Loucy (cell line): ENCODE measurements at regions not wholly inside any gene's neighbourhood (a gene's known extent, or its start where the extent isn't known, plus 50 kb on each side); places are given as distances from the start of the nearest gene placed in this dataset.
"Not testable (repeated sequence)": the region's sequence is repeated elsewhere in the genome, so short reads cannot be mapped to it uniquely, and the experiment has no call there.

ENCODE experiments used
- H2AFZ ChIP-seq: fragments of 200-600 bp; sonication (generic); 2 replicates; pipeline ENCODE4 v1.6.0; 2016; ENCODE audit warnings: antibody characterized with exemption, mild to moderate bottlenecking, low read length, moderate library complexity
- H3F3A ChIP-seq: fragments of 200-600 bp; 2 replicates; pipeline ENCODE4 v1.6.0; 2016; ENCODE audit warnings: antibody characterized with exemption, low read depth, mild to moderate bottlenecking
- H3K27me3 ChIP-seq: fragments of 200-600 bp; sonication (generic); 2 replicates; pipeline ENCODE4 v1.6.1; 2014; ENCODE audit warnings: low read length, mild to moderate bottlenecking; ENCODE audit not compliant: insufficient read depth, poor library complexity, severe bottlenecking
- H3K36me3 ChIP-seq: fragments of 200-600 bp; sonication (generic); 2 replicates; pipeline ENCODE4 v1.6.1; 2016; ENCODE audit warnings: low read length; ENCODE audit not compliant: insufficient read depth
- H3K4me1 ChIP-seq: fragments of 200-600 bp; sonication (generic); 2 replicates; pipeline ENCODE4 v1.5.1; 2014; ENCODE audit warnings: low read length, mild to moderate bottlenecking; ENCODE audit not compliant: insufficient read depth, poor library complexity, severe bottlenecking
- H3K4me2 ChIP-seq: fragments of 200-600 bp; sonication (generic); 2 replicates; pipeline ENCODE4 v1.6.0; 2014; ENCODE audit warnings: antibody characterized with exemption, low read length, low read depth, mild to moderate bottlenecking; ENCODE audit not compliant: poor library complexity, severe bottlenecking
- H3K4me3 ChIP-seq: fragments of 200-600 bp; sonication (generic); 2 replicates; pipeline ENCODE4 v1.5.1; 2014; ENCODE audit warnings: low read length, mild to moderate bottlenecking, mixed read lengths; ENCODE audit not compliant: poor library complexity, severe bottlenecking
- H3K79me2 ChIP-seq: fragments of 200-600 bp; sonication (generic); 2 replicates; pipeline ENCODE4 v1.6.1; 2014; ENCODE audit warnings: low read length; ENCODE audit not compliant: insufficient read depth
- H3K9ac ChIP-seq: fragments of 200-600 bp; sonication (generic); 2 replicates; pipeline ENCODE4 v1.6.0; 2014; ENCODE audit warnings: mild to moderate bottlenecking, low read depth, low read length, moderate library complexity; ENCODE audit not compliant: poor library complexity, severe bottlenecking
- H3K9me2 ChIP-seq: fragments of 200-600 bp; sonication (generic); replicated peaks from 2 replicates; pipeline ENCODE4 v1.6.1; 2016; ENCODE audit warnings: low read depth, low read length, mixed read lengths
- H3K9me3 ChIP-seq: fragments of 200-600 bp; sonication (generic); 2 replicates; pipeline ENCODE4 v1.6.1; 2014; ENCODE audit warnings: mild to moderate bottlenecking, antibody characterized with exemption, low read length, low read depth; ENCODE audit not compliant: insufficient read depth
- H4K20me1 ChIP-seq: fragments of 200-600 bp; sonication (generic); 2 replicates; pipeline ENCODE4 v1.6.0; 2014; ENCODE audit warnings: antibody characterized with exemption, low read length, mild to moderate bottlenecking; ENCODE audit not compliant: insufficient read depth, poor library complexity, severe bottlenecking
- EZH2phosphoT487 ChIP-seq: fragments of 200-600 bp; IDR thresholded peaks from 2 replicates; pipeline ENCODE4 v1.6.1; 2018; ENCODE audit warnings: antibody characterized with exemption, mild to moderate bottlenecking, moderate library complexity, borderline replicate concordance
- TF ChIP-seq, protein P1 (sequence below): fragments of 200-600 bp; sonication (generic); conservative IDR thresholded peaks from 2 replicates; pipeline ENCODE4 v1.5.1; 2014; ENCODE audit warnings: mild to moderate bottlenecking, antibody characterized with exemption, low read length

DNA sequence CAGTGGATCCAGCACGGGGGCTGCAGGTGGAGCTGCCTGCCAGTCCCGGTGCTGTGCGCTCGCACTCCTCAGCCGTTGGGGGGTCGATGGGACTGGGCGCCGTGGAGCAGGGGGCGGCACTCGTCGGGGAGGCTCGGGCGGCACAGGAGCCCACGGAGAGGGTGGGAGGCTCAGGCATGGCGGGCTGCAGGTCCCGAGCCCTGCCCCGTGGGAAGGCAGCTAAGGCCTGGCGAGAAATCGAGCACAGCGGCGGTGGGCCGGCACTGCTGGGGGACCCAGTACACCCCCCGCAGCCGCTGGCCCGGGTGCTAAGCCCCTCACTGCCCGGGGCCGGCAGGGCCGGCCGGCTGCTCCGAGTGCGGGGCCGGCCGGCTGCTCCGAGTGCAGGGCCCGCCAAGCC, 52.3 kb upstream of the MARK1 start:
- not testable (repeated sequence) for H3K4me2 ChIP-seq, H3K4me1 ChIP-seq, H3K79me2 ChIP-seq, H3K27me3 ChIP-seq, H2AFZ ChIP-seq, H3K4me3 ChIP-seq, H3F3A ChIP-seq, H4K20me1 ChIP-seq, H3K9me3 ChIP-seq, H3K9ac ChIP-seq, H3K9me2 ChIP-seq, H3K36me3 ChIP-seq

DNA sequence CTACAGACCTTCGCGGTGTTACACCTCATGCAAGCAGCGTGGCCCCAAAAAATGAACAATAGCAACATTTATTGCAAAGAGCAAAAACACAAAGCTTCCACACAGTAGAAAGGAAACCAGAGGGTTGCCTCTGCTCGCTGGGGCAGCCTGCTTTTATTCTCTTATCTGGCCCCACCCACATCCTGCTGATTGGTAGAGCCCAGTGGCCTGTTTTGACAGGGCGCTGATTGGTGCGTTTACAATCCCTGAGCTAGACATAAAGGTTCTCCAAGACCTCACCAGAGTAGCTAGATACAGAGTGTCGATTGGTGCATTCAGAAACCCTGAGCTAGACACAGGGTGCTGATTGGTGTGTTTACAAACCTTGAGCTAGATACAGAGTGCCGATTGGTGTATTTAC, 52.8 kb upstream of the MARK1 start:
- not testable (repeated sequence) for H3K79me2 ChIP-seq, H2AFZ ChIP-seq, H3K4me3 ChIP-seq, H3K9me3 ChIP-seq, H3F3A ChIP-seq, H3K4me2 ChIP-seq, H3K4me1 ChIP-seq, H3K27me3 ChIP-seq, H3K9ac ChIP-seq, H3K36me3 ChIP-seq, H4K20me1 ChIP-seq, H3K9me2 ChIP-seq

DNA sequence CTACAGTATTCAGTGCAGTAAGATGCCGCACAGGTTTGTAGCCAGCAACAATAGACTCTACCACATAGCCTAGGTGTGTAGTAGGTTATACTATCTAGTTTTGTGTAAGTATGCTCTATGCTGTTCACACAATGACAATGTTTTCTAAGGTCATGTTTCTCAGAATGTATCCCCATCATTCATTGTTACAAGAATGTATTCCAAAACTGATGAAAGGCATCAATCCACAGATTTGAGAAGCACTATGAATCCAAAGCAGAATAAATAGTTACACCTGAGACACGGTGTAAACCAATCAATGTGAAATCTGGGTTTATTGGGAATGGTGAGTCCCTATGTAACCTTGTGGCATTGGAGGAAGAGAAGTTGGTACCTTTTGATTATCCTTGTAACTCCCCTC, 54.5 kb upstream of the MARK1 start:
- Histone ChIP-seq H4K20me1 (no peaks in the 10 kb centered on the region), H3K27me3 (no peaks in the 10 kb centered on the region), H3K36me3 (no peaks in the 10 kb centered on the region), H3K4me3 (no peak overlapping the region), H3K4me1 (no peaks in the 10 kb centered on the region), H3K9ac (no peak overlapping the region), H3K9me3 (no peaks in the 10 kb centered on the region), H3K4me2 (no peak overlapping the region), H2AFZ (no peak overlapping the region), H3F3A (no peaks in the 10 kb centered on the region), H3K79me2 (no peaks in the 10 kb centered on the region), H3K9me2 (no peaks in the 10 kb centered on the region)
- no peak for TF ChIP-seq EZH2phosphoT487
- TF ChIP-seq, protein P1, sequence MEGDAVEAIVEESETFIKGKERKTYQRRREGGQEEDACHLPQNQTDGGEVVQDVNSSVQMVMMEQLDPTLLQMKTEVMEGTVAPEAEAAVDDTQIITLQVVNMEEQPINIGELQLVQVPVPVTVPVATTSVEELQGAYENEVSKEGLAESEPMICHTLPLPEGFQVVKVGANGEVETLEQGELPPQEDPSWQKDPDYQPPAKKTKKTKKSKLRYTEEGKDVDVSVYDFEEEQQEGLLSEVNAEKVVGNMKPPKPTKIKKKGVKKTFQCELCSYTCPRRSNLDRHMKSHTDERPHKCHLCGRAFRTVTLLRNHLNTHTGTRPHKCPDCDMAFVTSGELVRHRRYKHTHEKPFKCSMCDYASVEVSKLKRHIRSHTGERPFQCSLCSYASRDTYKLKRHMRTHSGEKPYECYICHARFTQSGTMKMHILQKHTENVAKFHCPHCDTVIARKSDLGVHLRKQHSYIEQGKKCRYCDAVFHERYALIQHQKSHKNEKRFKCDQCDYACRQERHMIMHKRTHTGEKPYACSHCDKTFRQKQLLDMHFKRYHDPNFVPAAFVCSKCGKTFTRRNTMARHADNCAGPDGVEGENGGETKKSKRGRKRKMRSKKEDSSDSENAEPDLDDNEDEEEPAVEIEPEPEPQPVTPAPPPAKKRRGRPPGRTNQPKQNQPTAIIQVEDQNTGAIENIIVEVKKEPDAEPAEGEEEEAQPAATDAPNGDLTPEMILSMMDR, result no peak

DNA sequence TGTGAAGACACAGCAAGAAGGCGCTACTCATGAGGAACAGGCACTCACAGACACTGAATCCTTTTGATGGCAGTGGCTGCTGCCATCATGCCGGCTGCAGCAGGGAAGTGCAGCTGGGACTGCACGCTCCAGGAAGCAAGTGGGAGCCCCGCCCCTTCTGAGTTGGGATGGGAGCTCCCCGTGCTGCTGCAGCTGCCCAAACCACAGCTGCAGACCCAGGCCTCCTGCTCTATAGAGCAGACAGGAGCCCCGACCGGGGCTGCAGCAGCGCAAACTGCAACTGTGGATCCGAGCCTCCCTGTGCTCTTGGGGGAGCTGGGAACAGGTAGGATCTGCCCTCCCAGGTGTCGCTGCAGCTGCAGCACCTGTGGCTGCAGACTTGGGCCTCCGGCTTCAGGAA, 65.2 kb upstream of the MARK1 start:
- Histone ChIP-seq H2AFZ (no peak overlapping the region), H3K36me3 (no peaks in the 10 kb centered on the region), H3K4me1 (peaks cover under 1% of the 10 kb centered on the region), H3K79me2 (no peaks in the 10 kb centered on the region), H3K9me3 (0 out of 2 replicates have a peak, but pooled peaks cover 3% of the 10 kb centered on the region), H3F3A (no peaks in the 10 kb centered on the region), H3K9me2 (no peaks in the 10 kb centered on the region), H3K9ac (no peak overlapping the region), H3K4me2 (no peak overlapping the region), H3K27me3 (no peaks in the 10 kb centered on the region), H4K20me1 (no peaks in the 10 kb centered on the region), H3K4me3 (no peak overlapping the region)
- no peak for TF ChIP-seq EZH2phosphoT487
- TF ChIP-seq, protein P1, result no peak
